Head of caudate nucleus (tissue), 42 donors: ENCODE measurements at regions not wholly inside any gene's neighbourhood (a gene's known extent, or its start where the extent isn't known, plus 50 kb on each side); places are given as distances from the start of the nearest gene placed in this dataset.
A peak's percentile ranks its signal among the peaks of the same experiment; 100 is the strongest.
"Not testable (repeated sequence)": the region's sequence is repeated elsewhere in the genome, so short reads cannot be mapped to it uniquely, and the experiment has no call there.

Experiments used
- DNase-seq, 42 donors: peaks; one replicate each; pipeline versions ENCODE4 v3.0.0 to v3.0.0-alpha.2; 2020 to 2021; ENCODE audit warnings: mixed read lengths in 7 of 42
- intact Hi-C: fragments of 100-400 bp; cut with DNase I; formaldehyde crosslinking; loops from one replicate; pipeline ENCODE4 v1.15.0; 2022

GRCh38 chr20:16860914-16861313, 112.8 kb downstream of the OTOR start:
- intact Hi-C loops, result no loop called here
- no peak for DNase-seq

- intact Hi-C loops, result no loop called here
- no peak for DNase-seq
Measured at GRCh38 chr20:16861708-16862107, 113.5 kb downstream of the OTOR start.

GRCh38 chr20:16863303-16863702, 115.1 kb downstream of the OTOR start:
- no peak for DNase-seq
- intact Hi-C loops, result no loop called here

GRCh38 chr20:16864069-16864468, 115.9 kb downstream of the OTOR start:
- peak in 37 of 42 donors; percentile 4 to 78 (median 34) for DNase-seq
- intact Hi-C loops, result no loop called here

GRCh38 chr20:16864963-16865362, 116.8 kb downstream of the OTOR start:
- DNase-seq, result no peak

GRCh38 chr20:16865406-16865805, 117.2 kb downstream of the OTOR start:
- intact Hi-C loops, result no loop called here

More at GRCh38 chr20:16864963-16865362, 116.8 kb downstream of the OTOR start:
- intact Hi-C loops, result no loop called here

GRCh38 chr20:16873124-16873523, 125.0 kb downstream of the OTOR start:
- DNase-seq, intact Hi-C loops: not testable (repeated sequence)

More at GRCh38 chr20:16865406-16865805, 117.2 kb downstream of the OTOR start:
- DNase-seq, result no peak

- DNase-seq, result no peak
- intact Hi-C loops, result no loop called here
Measured at GRCh38 chr20:16877053-16877554, 128.9 kb downstream of the OTOR start.

- intact Hi-C loops, result no loop called here
- DNase-seq, result no peak
Measured at GRCh38 chr20:16885746-16886145, 137.6 kb downstream of the OTOR start.

- no peak for DNase-seq
- intact Hi-C loops, result no loop called here
Measured at GRCh38 chr20:16898433-16898832, 150.3 kb downstream of the OTOR start.

GRCh38 chr20:16902662-16903061, 154.5 kb downstream of the OTOR start:
- intact Hi-C loops, result no loop called here
- DNase-seq, result no peak

GRCh38 chr20:16904751-16905150, 156.6 kb downstream of the OTOR start:
- intact Hi-C loops, result no loop called here
- DNase-seq, result no peak

- no peak for DNase-seq
- intact Hi-C loops, result no loop called here
Measured at GRCh38 chr20:16914277-16914676, 166.1 kb downstream of the OTOR start.

- intact Hi-C loops, result no loop called here
- no peak for DNase-seq
Measured at GRCh38 chr20:16916165-16916564, 168.0 kb downstream of the OTOR start.

GRCh38 chr20:16917636-16918035, 169.5 kb downstream of the OTOR start:
- DNase-seq, result no peak
- intact Hi-C loops, result no loop called here

GRCh38 chr20:16918366-16918765, 170.2 kb downstream of the OTOR start:
- peak in 2 of 42 donors; percentile 17 to 25 for DNase-seq
- intact Hi-C loops, result no loop called here

GRCh38 chr20:16919841-16920240, 171.7 kb downstream of the OTOR start:
- intact Hi-C loops, result no loop called here
- DNase-seq, result no peak

GRCh38 chr20:16922834-16923233, 174.7 kb downstream of the OTOR start:
- intact Hi-C loops, result no loop called here
- DNase-seq, result peak in 1 of 42 donors; percentile 16

GRCh38 chr20:16926626-16927430, 178.7 kb downstream of the OTOR start:
- intact Hi-C loops, result no loop called here
- no peak for DNase-seq

- intact Hi-C loops, result no loop called here
- no peak for DNase-seq
Measured at GRCh38 chr20:16929756-16930155, 181.6 kb downstream of the OTOR start.

GRCh38 chr20:16930656-16931055, 182.5 kb downstream of the OTOR start:
- intact Hi-C loops, result no loop called here
- DNase-seq, result no peak
